Smooth muscle cell (in vitro differentiated cells): ENCODE measurements at regions not wholly inside any gene's neighbourhood (a gene's known extent, or its start where the extent isn't known, plus 50 kb on each side); places are given as distances from the start of the nearest gene placed in this dataset.
"Not testable (repeated sequence)": the region's sequence is repeated elsewhere in the genome, so short reads cannot be mapped to it uniquely, and the experiment has no call there.

ENCODE experiments used
- DNase-seq: peaks from one replicate; lab custom pipeline; 2025; ENCODE audit not compliant: unreplicated experiment; lab: John Stamatoyannopoulos, UW
- H2AFZ ChIP-seq: fragments of 200-600 bp; sonication (generic); 2 replicates; pipeline ENCODE4 v1.6.0; 2016; ENCODE audit warnings: antibody characterized with exemption, low read depth, mild to moderate bottlenecking
- H3F3A ChIP-seq: fragments of 200-600 bp; sonication (generic); 2 replicates; pipeline ENCODE4 v1.6.0; 2017; ENCODE audit warnings: antibody characterized with exemption, low read depth
- H3K27ac ChIP-seq: fragments of 200-600 bp; sonication (generic); 2 replicates; pipeline ENCODE4 v1.5.1; 2016; ENCODE audit warnings: low read depth, mild to moderate bottlenecking
- H3K27me3 ChIP-seq: fragments of 200-600 bp; sonication (generic); 2 replicates; pipeline ENCODE4 v1.6.1; 2016; ENCODE audit warnings: low read depth, mild to moderate bottlenecking
- H3K36me3 ChIP-seq: fragments of 200-600 bp; sonication (generic); 2 replicates; pipeline ENCODE4 v1.5.1; 2016; ENCODE audit warnings: low read depth
- H3K4me1 ChIP-seq: fragments of 200-600 bp; sonication (generic); 2 replicates; pipeline ENCODE4 v1.5.1; 2016; ENCODE audit warnings: low read depth
- H3K4me2 ChIP-seq: fragments of 200-600 bp; sonication (generic); 2 replicates; pipeline ENCODE4 v1.6.0; 2016; ENCODE audit warnings: mild to moderate bottlenecking
- H3K4me3 ChIP-seq: fragments of 200-600 bp; sonication (generic); 2 replicates; pipeline ENCODE4 v1.5.1; 2016; ENCODE audit warnings: mild to moderate bottlenecking
- H3K79me2 ChIP-seq: fragments of 200-600 bp; sonication (generic); 2 replicates; pipeline ENCODE4 v1.6.0; 2016; ENCODE audit warnings: low read depth, mild to moderate bottlenecking
- H3K9ac ChIP-seq: fragments of 200-600 bp; sonication (generic); 2 replicates; pipeline ENCODE4 v1.6.0; 2016; ENCODE audit warnings: low read depth
- H3K9me3 ChIP-seq: fragments of 200-600 bp; sonication (generic); replicated peaks from 2 replicates; pipeline ENCODE4 v1.5.1; 2016; ENCODE audit warnings: low read depth
- H4K20me1 ChIP-seq: fragments of 200-600 bp; sonication (generic); 2 replicates; pipeline ENCODE4 v1.6.0; 2016; ENCODE audit warnings: low read depth
- WGBS: methylation state at CpG from one replicate; pipeline ENCODE4 v1.1.7; 2016; ENCODE audit warnings: low lambda C conversion rate; 5-methylcytosine and 5-hydroxymethylcytosine counted together
- TF ChIP-seq, protein P1 (sequence below): fragments of 200-600 bp; sonication (generic); IDR thresholded peaks from 2 replicates; pipeline ENCODE4 v1.5.1; 2017; ENCODE audit warnings: borderline replicate concordance, mild to moderate bottlenecking, antibody characterized with exemption; ENCODE audit not compliant: insufficient read depth, poor library complexity, severe bottlenecking

GRCh38 chr11:69205743-69206612 lies 50.2 kb downstream of the SMIM38 start:
- WGBS = 91% methylated on average over 28 of the region's 28 CpGs
- Histone ChIP-seq H3K27ac (no peak overlapping the region), H3K9me3 (no peaks in the 10 kb centered on the region), H3K36me3 (no peaks in the 10 kb centered on the region), H3K4me2 (no peak overlapping the region), H3K4me3 (no peak overlapping the region), H3K9ac (no peak overlapping the region), H2AFZ (no peak overlapping the region), H4K20me1 (no peaks in the 10 kb centered on the region), H3K79me2 (no peaks in the 10 kb centered on the region), H3F3A (no peaks in the 10 kb centered on the region), H3K4me1 (peaks cover under 1% of the 10 kb centered on the region), H3K27me3 (no peaks in the 10 kb centered on the region)
- TF ChIP-seq, protein P1, sequence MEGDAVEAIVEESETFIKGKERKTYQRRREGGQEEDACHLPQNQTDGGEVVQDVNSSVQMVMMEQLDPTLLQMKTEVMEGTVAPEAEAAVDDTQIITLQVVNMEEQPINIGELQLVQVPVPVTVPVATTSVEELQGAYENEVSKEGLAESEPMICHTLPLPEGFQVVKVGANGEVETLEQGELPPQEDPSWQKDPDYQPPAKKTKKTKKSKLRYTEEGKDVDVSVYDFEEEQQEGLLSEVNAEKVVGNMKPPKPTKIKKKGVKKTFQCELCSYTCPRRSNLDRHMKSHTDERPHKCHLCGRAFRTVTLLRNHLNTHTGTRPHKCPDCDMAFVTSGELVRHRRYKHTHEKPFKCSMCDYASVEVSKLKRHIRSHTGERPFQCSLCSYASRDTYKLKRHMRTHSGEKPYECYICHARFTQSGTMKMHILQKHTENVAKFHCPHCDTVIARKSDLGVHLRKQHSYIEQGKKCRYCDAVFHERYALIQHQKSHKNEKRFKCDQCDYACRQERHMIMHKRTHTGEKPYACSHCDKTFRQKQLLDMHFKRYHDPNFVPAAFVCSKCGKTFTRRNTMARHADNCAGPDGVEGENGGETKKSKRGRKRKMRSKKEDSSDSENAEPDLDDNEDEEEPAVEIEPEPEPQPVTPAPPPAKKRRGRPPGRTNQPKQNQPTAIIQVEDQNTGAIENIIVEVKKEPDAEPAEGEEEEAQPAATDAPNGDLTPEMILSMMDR = no peak
- DNase-seq = no peak

DNA sequence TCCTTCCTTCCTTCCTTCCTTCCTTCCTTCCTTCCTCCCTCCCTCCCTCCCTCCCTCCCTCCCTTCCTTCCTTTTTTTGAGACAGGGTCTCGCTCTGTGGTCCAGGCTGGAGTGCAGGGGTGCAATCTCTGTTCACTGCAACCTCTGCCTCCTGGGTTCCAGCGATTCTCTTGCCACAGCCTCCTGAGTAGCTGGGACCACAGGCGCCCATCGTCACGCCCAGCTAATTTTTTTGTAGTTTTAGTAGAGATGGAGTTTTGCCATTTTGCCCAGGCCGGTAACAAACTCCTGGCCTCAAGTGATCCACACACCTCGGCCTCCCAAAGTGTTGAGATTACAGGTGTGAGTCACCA lies 50.9 kb downstream of the SMIM38 start:
- not testable (repeated sequence) for H3K9me3 ChIP-seq, H2AFZ ChIP-seq, DNase-seq, H4K20me1 ChIP-seq, H3F3A ChIP-seq, H3K27ac ChIP-seq, H3K4me1 ChIP-seq, H3K27me3 ChIP-seq, H3K36me3 ChIP-seq, H3K9ac ChIP-seq, H3K4me3 ChIP-seq, H3K4me2 ChIP-seq, H3K79me2 ChIP-seq
- 82% methylated on average over 6 of the region's 7 CpGs for WGBS

DNA sequence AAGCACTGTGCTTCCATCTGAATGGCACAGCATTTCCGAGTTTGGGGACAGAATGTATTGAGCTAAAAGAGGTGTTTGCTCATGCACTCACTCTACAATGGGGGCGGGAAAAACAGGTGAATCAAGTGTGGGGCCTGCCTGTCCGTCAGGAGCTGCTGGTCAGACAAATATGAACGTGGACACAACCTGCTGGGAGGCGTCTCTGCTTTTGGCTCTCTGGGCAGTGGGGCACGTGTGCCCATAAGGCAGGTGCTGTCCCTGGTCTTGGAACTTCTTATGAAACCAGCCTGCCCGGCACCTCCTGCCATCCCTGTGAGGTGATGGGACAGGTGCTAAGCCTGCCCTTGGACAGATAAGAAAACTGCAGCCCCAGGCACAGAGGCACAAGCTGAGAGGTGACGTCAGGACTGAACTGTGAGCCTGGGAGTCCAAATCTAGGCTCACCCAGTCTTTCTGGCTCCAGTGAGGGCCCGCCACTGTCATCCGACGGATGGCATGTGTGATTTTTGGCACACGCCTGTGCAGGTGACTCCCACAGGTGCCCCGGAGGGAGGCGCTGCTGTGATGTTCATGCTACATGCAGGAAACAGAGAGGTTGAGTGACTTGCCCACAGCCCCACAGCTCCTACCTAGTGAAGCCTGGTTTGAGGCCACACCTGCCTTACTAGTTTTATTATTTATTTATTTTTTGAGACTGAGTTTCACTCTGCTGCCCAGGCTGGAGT lies 51.6 kb downstream of the SMIM38 start:
- Histone ChIP-seq H3K79me2 (no peaks in the 10 kb centered on the region), H3K36me3 (no peaks in the 10 kb centered on the region), H3K4me2 (no peak overlapping the region), H2AFZ (no peak overlapping the region), H3K27ac (no peak overlapping the region), H3K9me3 (no peaks in the 10 kb centered on the region), H3K9ac (no peak overlapping the region), H3F3A (no peaks in the 10 kb centered on the region), H3K4me1 (no peaks in the 10 kb centered on the region), H3K4me3 (no peak overlapping the region), H3K27me3 (no peaks in the 10 kb centered on the region), H4K20me1 (no peaks in the 10 kb centered on the region)
- 89% methylated on average over 14 of the region's 14 CpGs for WGBS
- TF ChIP-seq, protein P1 = no peak
- no peak for DNase-seq

DNA sequence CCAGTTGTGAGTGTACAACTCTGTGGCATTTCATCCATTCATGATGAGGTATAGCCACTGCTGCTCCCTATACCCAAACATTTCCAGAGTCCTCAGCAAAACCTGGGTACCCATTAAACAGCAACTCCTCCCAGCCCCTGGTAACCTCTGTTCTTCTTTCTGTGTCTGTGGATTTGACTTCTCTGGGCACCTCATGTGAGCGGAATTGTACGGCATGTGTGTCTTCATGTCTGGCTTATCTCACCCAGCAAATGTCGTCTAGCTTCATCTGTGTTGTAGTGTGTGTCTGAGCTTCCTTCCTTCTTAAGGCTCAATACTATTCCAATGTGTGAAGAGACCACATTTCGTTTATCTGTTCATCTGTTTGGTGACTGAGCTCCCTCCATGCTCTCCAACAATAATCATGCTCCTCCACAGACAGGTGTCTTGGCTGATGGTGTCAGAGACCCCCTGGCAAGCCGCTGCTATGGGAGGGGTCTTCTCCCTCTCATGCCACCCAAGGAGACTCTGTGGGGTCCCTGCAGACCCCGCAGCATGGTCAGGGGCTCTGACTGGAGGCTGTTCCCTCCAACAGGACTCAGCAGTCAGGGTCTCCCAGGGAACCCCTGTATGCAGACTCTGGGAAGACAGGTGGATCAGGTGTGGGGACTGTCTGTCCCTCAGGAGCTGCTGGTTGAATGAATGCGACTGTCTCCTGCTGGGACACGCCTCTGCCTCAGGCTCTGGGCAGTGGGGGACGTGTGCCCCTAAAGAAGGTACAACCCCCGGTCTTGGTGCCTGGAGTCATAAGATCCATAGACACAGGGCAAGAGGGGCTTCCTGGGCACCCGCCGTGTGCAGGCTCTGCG lies 52.7 kb downstream of the SMIM38 start:
- TF ChIP-seq, protein P1 = no peak
- WGBS = 94% methylated on average over 13 of the region's 13 CpGs

More for the DNA sequence above, 52.7 kb downstream of the SMIM38 start:
- no peaks in the 10 kb centered on the region for H3K79me2 ChIP-seq
- no peak overlapping the region for H3K27ac ChIP-seq
- no peak overlapping the region for H2AFZ ChIP-seq
- no peaks in the 10 kb centered on the region for H3F3A ChIP-seq
- H3K27me3 ChIP-seq = no peaks in the 10 kb centered on the region
- H3K9me3 ChIP-seq = no peaks in the 10 kb centered on the region
- no peak overlapping the region for H3K4me3 ChIP-seq
- no peak overlapping the region for H3K9ac ChIP-seq
- no peaks in the 10 kb centered on the region for H3K36me3 ChIP-seq
- DNase-seq = no peak
- no peaks in the 10 kb centered on the region for H3K4me1 ChIP-seq
- H4K20me1 ChIP-seq = no peaks in the 10 kb centered on the region
- H3K4me2 ChIP-seq = no peak overlapping the region
